Activated CD4-positive, alpha-beta T cell treated with anti-CD3 and anti-CD28 coated beads for 24 hours (primary cell): ENCODE measurements at regions not wholly inside any gene's neighbourhood (a gene's known extent, or its start where the extent isn't known, plus 50 kb on each side); places are given as distances from the start of the nearest gene placed in this dataset.
A peak's percentile ranks its signal among the peaks of the same experiment; 100 is the strongest.
"Not testable (repeated sequence)": the region's sequence is repeated elsewhere in the genome, so short reads cannot be mapped to it uniquely, and the experiment has no call there.

Source experiments
- DNase-seq, 2 donors: peaks; one replicate each; pipeline ENCODE4 v3.0.0-alpha.2; 2020; ENCODE audit warnings: low read depth in 2 of 2

GRCh38 chr4:18675586-18676525 is 654.3 kb upstream of the LCORL start:
- DNase-seq = no peak

- no peak for DNase-seq
Measured at GRCh38 chr4:18670034-18670433, 648.5 kb upstream of the LCORL start.

- DNase-seq = no peak
Measured at GRCh38 chr4:18669390-18669789, 647.8 kb upstream of the LCORL start.

GRCh38 chr4:18666322-18666721 is 644.8 kb upstream of the LCORL start:
- DNase-seq = no peak

GRCh38 chr4:18664171-18664570 is 642.6 kb upstream of the LCORL start:
- DNase-seq = no peak

GRCh38 chr4:18645351-18645750 is 623.8 kb upstream of the LCORL start:
- DNase-seq = no peak

GRCh38 chr4:18641334-18641733 is 619.8 kb upstream of the LCORL start:
- DNase-seq = no peak

- no peak for DNase-seq
Measured at GRCh38 chr4:18638031-18638430, 616.5 kb upstream of the LCORL start.

GRCh38 chr4:18636001-18636585 is 614.5 kb upstream of the LCORL start:
- no peak for DNase-seq

- no peak for DNase-seq
Measured at GRCh38 chr4:18635531-18635930, 614.0 kb upstream of the LCORL start.

GRCh38 chr4:18631586-18631985 is 610.0 kb upstream of the LCORL start:
- DNase-seq = no peak

- DNase-seq = no peak
Measured at GRCh38 chr4:18630218-18631110, 608.9 kb upstream of the LCORL start.

- no peak for DNase-seq
Measured at GRCh38 chr4:18627447-18628005, 606.0 kb upstream of the LCORL start.

GRCh38 chr4:18626996-18627395 is 605.4 kb upstream of the LCORL start:
- no peak for DNase-seq

- DNase-seq = no peak
Measured at GRCh38 chr4:18626366-18626765, 604.8 kb upstream of the LCORL start.

- no peak for DNase-seq
Measured at GRCh38 chr4:18621186-18621585, 599.6 kb upstream of the LCORL start.

- no peak for DNase-seq
Measured at GRCh38 chr4:18616720-18617119, 595.2 kb upstream of the LCORL start.

GRCh38 chr4:18611026-18611425 is 589.5 kb upstream of the LCORL start:
- no peak for DNase-seq

- DNase-seq = no peak
Measured at GRCh38 chr4:18608908-18609533, 587.5 kb upstream of the LCORL start.

- not testable (repeated sequence) for DNase-seq
Measured at GRCh38 chr4:18602610-18603009, 581.1 kb upstream of the LCORL start.

GRCh38 chr4:18593297-18594002 is 571.9 kb upstream of the LCORL start:
- peak; percentile 3 to 12 for DNase-seq
